ENCODE measurements at regions not wholly inside any gene's neighbourhood (a gene's known extent, or its start where the extent isn't known, plus 50 kb on each side); places are given as distances from the start of the nearest gene placed in this dataset.

- no peak for ATAC-seq
- no peak for DNase-seq
- H3K4me3 ChIP-seq, result no peak overlapping the region
- TF ChIP-seq CTCF (IDR thresholded peaks at IDR 0.05), result no peak
- no peaks in the 10 kb centered on the region for H3K27me3 ChIP-seq (ENCODE audit: low read depth)
- H3K4me1 ChIP-seq, result peaks cover 3% of the 10 kb centered on the region
- H3K36me3 ChIP-seq, result no peaks in the 10 kb centered on the region
- H3K27ac ChIP-seq, result no peak overlapping the region
- intact Hi-C loops (cut with DNase I), result no loop called here
- H3K9me3 ChIP-seq, result peaks cover 6% of the 10 kb centered on the region
These were observed 101.1 kb downstream of the HS1BP3 start for GRCh38 chr2:20549691-20550348.

- intact Hi-C loops (cut with DNase I), result no loop called here
- ATAC-seq, result no peak
- no peaks in the 10 kb centered on the region for H3K36me3 ChIP-seq
- DNase-seq, result no peak
- H3K4me3 ChIP-seq, result no peak overlapping the region
- no peaks in the 10 kb centered on the region for H3K9me3 ChIP-seq
- peaks cover 3% of the 10 kb centered on the region for H3K4me1 ChIP-seq
- H3K27me3 ChIP-seq (ENCODE audit: low read depth), result no peaks in the 10 kb centered on the region
- H3K27ac ChIP-seq, result no peak overlapping the region
- TF ChIP-seq CTCF (IDR thresholded peaks at IDR 0.05), result no peak
These were observed 99.5 kb downstream of the HS1BP3 start for GRCh38 chr2:20551260-20551944.

- H3K36me3 ChIP-seq, result no peaks in the 10 kb centered on the region
- H3K4me1 ChIP-seq, result peaks cover 3% of the 10 kb centered on the region
- H3K9me3 ChIP-seq, result no peaks in the 10 kb centered on the region
- DNase-seq, result no peak
- no peaks in the 10 kb centered on the region for H3K27me3 ChIP-seq (ENCODE audit: low read depth)
- intact Hi-C loops (cut with DNase I), result no loop called here
- ATAC-seq, result no peak
- TF ChIP-seq CTCF (IDR thresholded peaks at IDR 0.05), result no peak
- no peak overlapping the region for H3K4me3 ChIP-seq
- no peak overlapping the region for H3K27ac ChIP-seq
These were observed 99.0 kb downstream of the HS1BP3 start for GRCh38 chr2:20551945-20552328.

GRCh38 chr2:20552847-20553246 is 98.1 kb downstream of the HS1BP3 start:
- H3K9me3 ChIP-seq, result no peaks in the 10 kb centered on the region
- no peak overlapping the region for H3K4me3 ChIP-seq
- no peak for TF ChIP-seq CTCF (IDR thresholded peaks at IDR 0.05)
- no peaks in the 10 kb centered on the region for H3K36me3 ChIP-seq
- ATAC-seq, result no peak
- no peak for DNase-seq
- intact Hi-C loops (cut with DNase I), result no loop called here
- peaks cover 3% of the 10 kb centered on the region for H3K4me1 ChIP-seq
- no peaks in the 10 kb centered on the region for H3K27me3 ChIP-seq (ENCODE audit: low read depth)
- H3K27ac ChIP-seq, result no peak overlapping the region

- intact Hi-C loops (cut with DNase I), result no loop called here
- peaks cover 3% of the 10 kb centered on the region for H3K4me1 ChIP-seq
- no peak overlapping the region for H3K27ac ChIP-seq
- ATAC-seq, result no peak
- H3K36me3 ChIP-seq, result no peaks in the 10 kb centered on the region
- no peaks in the 10 kb centered on the region for H3K27me3 ChIP-seq (ENCODE audit: low read depth)
- no peak for TF ChIP-seq CTCF (IDR thresholded peaks at IDR 0.05)
- no peaks in the 10 kb centered on the region for H3K9me3 ChIP-seq
- H3K4me3 ChIP-seq, result no peak overlapping the region
- no peak for DNase-seq
These were observed 97.3 kb downstream of the HS1BP3 start for GRCh38 chr2:20553580-20553979.

Data from lower lobe of right lung (tissue), 2 donors.